H1 (cell line): ENCODE measurements at regions not wholly inside any gene's neighbourhood (a gene's known extent, or its start where the extent isn't known, plus 50 kb on each side); places are given as distances from the start of the nearest gene placed in this dataset.
"Not testable (repeated sequence)": the region's sequence is repeated elsewhere in the genome, so short reads cannot be mapped to it uniquely, and the experiment has no call there.

Experiments
- CREB1 ChIP-seq: IDR thresholded peaks from 2 replicates; pipeline ENCODE4 v1.6.1; 2012; ENCODE audit warnings: inconsistent platforms
- EP300 ChIP-seq, 2 experiments: IDR thresholded peaks; 1 replicate in 1 of 2; 2 replicates in 1 of 2; pipeline ENCODE4 v1.6.1; 2011 to 2012; ENCODE audit warnings: low read depth in 2 of 2, low read length in 2 of 2, mild to moderate bottlenecking in 2 of 2, borderline replicate concordance in 1 of 2, inconsistent platforms in 1 of 2, moderate library complexity in 1 of 2
- EZH2 ChIP-seq: fragments of 200-600 bp; sonication (generic); IDR thresholded peaks from 2 replicates; pipeline ENCODE4 v1.7.1; 2012; ENCODE audit warnings: low read depth, mild to moderate bottlenecking, moderate library complexity, low read length, inconsistent platforms; ENCODE audit not compliant: severe bottlenecking
- POLR2A ChIP-seq, 2 experiments: IDR thresholded peaks; 1 replicate in 1 of 2; 2 replicates in 1 of 2; pipeline ENCODE4 v1.6.1; 2011; ENCODE audit warnings: low read depth in 2 of 2, low read length in 2 of 2, mild to moderate bottlenecking in 2 of 2; ENCODE audit errors: control extremely low read depth in 1 of 2
- POLR2AphosphoS5 ChIP-seq: IDR thresholded peaks from 2 replicates; pipeline ENCODE4 v1.6.1; 2011; ENCODE audit warnings: low read depth, low read length
- SRF ChIP-seq: IDR thresholded peaks from 2 replicates; pipeline ENCODE4 v1.6.1; 2011; ENCODE audit warnings: mild to moderate bottlenecking, low read depth, low read length, moderate library complexity
- YY1 ChIP-seq: IDR thresholded peaks from 2 replicates; pipeline ENCODE4 v1.6.1; 2011; ENCODE audit warnings: low read depth, mild to moderate bottlenecking, low read length
- TF ChIP-seq, protein P1 (sequence below): IDR thresholded peaks from 2 replicates; pipeline ENCODE4 v1.6.1; 2012; ENCODE audit warnings: inconsistent platforms
- TF ChIP-seq, protein P2 (sequence below), 3 experiments: IDR thresholded peaks; 1 replicate in 2 of 3; 2 replicates in 1 of 3; pipeline versions ENCODE4 v1.5.1 to v1.6.1; 2011; ENCODE audit warnings: low read length in 3 of 3, mild to moderate bottlenecking in 3 of 3, inconsistent platforms in 2 of 3, low read depth in 1 of 3, moderate library complexity in 1 of 3; ENCODE audit not compliant: insufficient read depth in 1 of 3; ENCODE audit errors: control extremely low read depth in 1 of 3

DNA sequence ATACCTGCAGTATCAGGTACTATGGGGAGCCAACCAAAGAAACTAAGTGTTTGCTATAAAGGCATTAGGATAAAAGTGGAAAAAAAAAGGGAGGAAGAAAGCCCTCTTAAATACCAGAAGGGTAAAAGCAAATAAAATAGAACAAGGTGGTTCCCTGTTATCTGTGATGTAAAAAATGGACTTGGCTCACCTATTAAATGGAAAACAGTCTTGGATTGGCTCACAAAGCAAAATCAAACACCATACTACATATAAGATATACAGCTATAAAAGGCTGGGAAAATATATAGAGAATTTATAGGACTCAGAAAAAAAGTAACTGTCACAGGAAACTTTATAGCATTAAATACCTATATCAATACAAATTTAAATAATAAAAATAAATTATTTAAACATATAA is 73.5 kb upstream of the FBXO28 start:
- TF ChIP-seq POLR2A (IDR thresholded peaks at IDR 0.05; ENCODE audit: control extremely low read depth in 1 of 2, low read depth in 2 of 2, low read length in 2 of 2); EZH2; YY1; POLR2AphosphoS5; SRF; EP300 (IDR thresholded peaks at IDR 0.05; ENCODE audit: borderline replicate concordance in 1 of 2, low read depth in 2 of 2, low read length in 2 of 2); CREB1: not testable (repeated sequence)
- TF ChIP-seq, protein P1, sequence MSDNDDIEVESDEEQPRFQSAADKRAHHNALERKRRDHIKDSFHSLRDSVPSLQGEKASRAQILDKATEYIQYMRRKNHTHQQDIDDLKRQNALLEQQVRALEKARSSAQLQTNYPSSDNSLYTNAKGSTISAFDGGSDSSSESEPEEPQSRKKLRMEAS, result not testable (repeated sequence)
- TF ChIP-seq, protein P2, sequence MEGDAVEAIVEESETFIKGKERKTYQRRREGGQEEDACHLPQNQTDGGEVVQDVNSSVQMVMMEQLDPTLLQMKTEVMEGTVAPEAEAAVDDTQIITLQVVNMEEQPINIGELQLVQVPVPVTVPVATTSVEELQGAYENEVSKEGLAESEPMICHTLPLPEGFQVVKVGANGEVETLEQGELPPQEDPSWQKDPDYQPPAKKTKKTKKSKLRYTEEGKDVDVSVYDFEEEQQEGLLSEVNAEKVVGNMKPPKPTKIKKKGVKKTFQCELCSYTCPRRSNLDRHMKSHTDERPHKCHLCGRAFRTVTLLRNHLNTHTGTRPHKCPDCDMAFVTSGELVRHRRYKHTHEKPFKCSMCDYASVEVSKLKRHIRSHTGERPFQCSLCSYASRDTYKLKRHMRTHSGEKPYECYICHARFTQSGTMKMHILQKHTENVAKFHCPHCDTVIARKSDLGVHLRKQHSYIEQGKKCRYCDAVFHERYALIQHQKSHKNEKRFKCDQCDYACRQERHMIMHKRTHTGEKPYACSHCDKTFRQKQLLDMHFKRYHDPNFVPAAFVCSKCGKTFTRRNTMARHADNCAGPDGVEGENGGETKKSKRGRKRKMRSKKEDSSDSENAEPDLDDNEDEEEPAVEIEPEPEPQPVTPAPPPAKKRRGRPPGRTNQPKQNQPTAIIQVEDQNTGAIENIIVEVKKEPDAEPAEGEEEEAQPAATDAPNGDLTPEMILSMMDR (IDR thresholded peaks at IDR 0.05; ENCODE audit: control extremely low read depth in 1 of 3, insufficient read depth in 1 of 3, low read depth in 1 of 3, low read length in 3 of 3), result not testable (repeated sequence)
